ENCODE measurements at regions not wholly inside any gene's neighbourhood (a gene's known extent, or its start where the extent isn't known, plus 50 kb on each side); places are given as distances from the start of the nearest gene placed in this dataset.
"Not testable (repeated sequence)": the region's sequence is repeated elsewhere in the genome, so short reads cannot be mapped to it uniquely, and the experiment has no call there.

- in situ Hi-C loops (cut with HindIII; ENCODE audit: low sequenced_read_pairs) = no loop called here
- no peak for TF ChIP-seq CTCF (IDR thresholded peaks at IDR 0.05; ENCODE audit: low read depth, low read length, missing control alignments)
- H3K4me3 ChIP-seq (ENCODE audit: low read depth, low read length) = no peak overlapping the region
- no peak for DNase-seq (ENCODE audit: low read depth)
Measured at GRCh38 chr10:71086439-71087080, 125.8 kb upstream of the UNC5B start.

GRCh38 chr10:71087622-71088021 lies 124.7 kb upstream of the UNC5B start:
- no peak for TF ChIP-seq CTCF (IDR thresholded peaks at IDR 0.05; ENCODE audit: low read depth, low read length, missing control alignments)
- no peak overlapping the region for H3K4me3 ChIP-seq (ENCODE audit: low read depth, low read length)
- DNase-seq (ENCODE audit: low read depth) = no peak
- in situ Hi-C loops (cut with HindIII; ENCODE audit: low sequenced_read_pairs) = no loop called here

- no peak overlapping the region for H3K4me3 ChIP-seq (ENCODE audit: low read depth, low read length)
- in situ Hi-C loops (cut with HindIII; ENCODE audit: low sequenced_read_pairs) = no loop called here
- DNase-seq (ENCODE audit: low read depth) = peak; percentile 69
- no peak for TF ChIP-seq CTCF (IDR thresholded peaks at IDR 0.05; ENCODE audit: low read depth, low read length, missing control alignments)
Measured at GRCh38 chr10:71088054-71088453, 124.3 kb upstream of the UNC5B start.

- H3K4me3 ChIP-seq (ENCODE audit: low read depth, low read length); DNase-seq (ENCODE audit: low read depth); in situ Hi-C loops (cut with HindIII; ENCODE audit: low sequenced_read_pairs): not testable (repeated sequence)
Measured at GRCh38 chr10:71088578-71088977, 123.8 kb upstream of the UNC5B start.

GRCh38 chr10:71089162-71089561 lies 123.2 kb upstream of the UNC5B start:
- in situ Hi-C loops (cut with HindIII; ENCODE audit: low sequenced_read_pairs) = no loop called here
- no peak overlapping the region for H3K4me3 ChIP-seq (ENCODE audit: low read depth, low read length)
- no peak for TF ChIP-seq CTCF (IDR thresholded peaks at IDR 0.05; ENCODE audit: low read depth, low read length, missing control alignments)
- no peak for DNase-seq (ENCODE audit: low read depth)

GRCh38 chr10:71090330-71090729 lies 122.0 kb upstream of the UNC5B start:
- in situ Hi-C loops (cut with HindIII; ENCODE audit: low sequenced_read_pairs) = no loop called here
- no peak for DNase-seq (ENCODE audit: low read depth)
- no peak overlapping the region for H3K4me3 ChIP-seq (ENCODE audit: low read depth, low read length)
- TF ChIP-seq CTCF (IDR thresholded peaks at IDR 0.05; ENCODE audit: low read depth, low read length, missing control alignments) = no peak

- no peak overlapping the region for H3K4me3 ChIP-seq (ENCODE audit: low read depth, low read length)
- no peak for DNase-seq (ENCODE audit: low read depth)
- in situ Hi-C loops (cut with HindIII; ENCODE audit: low sequenced_read_pairs) = no loop called here
- no peak for TF ChIP-seq CTCF (IDR thresholded peaks at IDR 0.05; ENCODE audit: low read depth, low read length, missing control alignments)
Measured at GRCh38 chr10:71090801-71091200, 121.6 kb upstream of the UNC5B start.

Measured in astrocyte of the cerebellum (primary cell).